IPS-20b (cell line): ENCODE measurements at regions not wholly inside any gene's neighbourhood (a gene's known extent, or its start where the extent isn't known, plus 50 kb on each side); places are given as distances from the start of the nearest gene placed in this dataset.

ENCODE experiments used
- H3K27ac ChIP-seq: one replicate; pipeline ENCODE4 v1.5.1; 2013; ENCODE audit warnings: low read length
- H3K27me3 ChIP-seq: 2 replicates; pipeline ENCODE4 v1.6.1; 2013; ENCODE audit warnings: mild to moderate bottlenecking, low read length, inconsistent platforms; ENCODE audit not compliant: insufficient read depth
- H3K36me3 ChIP-seq: 2 replicates; pipeline ENCODE4 v1.6.1; 2013; ENCODE audit warnings: low read depth, mild to moderate bottlenecking, inconsistent platforms, low read length, moderate library complexity; ENCODE audit not compliant: insufficient read depth
- H3K4me1 ChIP-seq: 2 replicates; pipeline ENCODE4 v1.6.1; 2013; ENCODE audit warnings: mild to moderate bottlenecking, control low read depth, inconsistent platforms, low read length, moderate library complexity; ENCODE audit not compliant: insufficient read depth
- H3K4me3 ChIP-seq: 2 replicates; pipeline ENCODE4 v1.5.1; 2013; ENCODE audit warnings: mild to moderate bottlenecking, low read length, inconsistent platforms
- H3K9ac ChIP-seq: 2 replicates; pipeline ENCODE4 v1.6.1; 2013; ENCODE audit warnings: low read depth, mild to moderate bottlenecking, inconsistent platforms, low read length, moderate library complexity
- H3K9me3 ChIP-seq: 2 replicates; pipeline ENCODE4 v1.6.1; 2013; ENCODE audit warnings: mild to moderate bottlenecking, low read depth, low read length, inconsistent platforms; ENCODE audit not compliant: insufficient read depth

GRCh38 chr1:87899746-87900145, 571.1 kb downstream of the LMO4 start:
- Histone ChIP-seq H3K27ac (no peak overlapping the region), H3K9me3 (no peaks in the 10 kb centered on the region), H3K27me3 (no peaks in the 10 kb centered on the region), H3K36me3 (no peaks in the 10 kb centered on the region), H3K9ac (no peak overlapping the region), H3K4me1 (no peaks in the 10 kb centered on the region; the same call in 1 of the 2 replicates), H3K4me3 (no peak overlapping the region)

GRCh38 chr1:87902830-87903229, 574.1 kb downstream of the LMO4 start:
- Histone ChIP-seq H3K4me3 (no peak overlapping the region), H3K4me1 (no peaks in the 10 kb centered on the region; the same call in 1 of the 2 replicates), H3K36me3 (no peaks in the 10 kb centered on the region), H3K9me3 (no peaks in the 10 kb centered on the region), H3K27ac (no peak overlapping the region), H3K27me3 (no peaks in the 10 kb centered on the region), H3K9ac (no peak overlapping the region)

GRCh38 chr1:87903242-87903641, 574.6 kb downstream of the LMO4 start:
- H3K9ac ChIP-seq, result no peak overlapping the region
- no peaks in the 10 kb centered on the region for H3K9me3 ChIP-seq
- no peaks in the 10 kb centered on the region for H3K27me3 ChIP-seq
- no peaks in the 10 kb centered on the region for H3K36me3 ChIP-seq
- no peak overlapping the region for H3K4me3 ChIP-seq
- no peak overlapping the region for H3K27ac ChIP-seq
- no peaks in the 10 kb centered on the region; the same call in 1 of the 2 replicates for H3K4me1 ChIP-seq

- Histone ChIP-seq H3K9me3 (no peaks in the 10 kb centered on the region), H3K36me3 (no peaks in the 10 kb centered on the region), H3K4me3 (no peak overlapping the region), H3K9ac (no peak overlapping the region), H3K27me3 (no peaks in the 10 kb centered on the region), H3K27ac (no peak overlapping the region), H3K4me1 (no peaks in the 10 kb centered on the region; the same call in 1 of the 2 replicates)
Measured at GRCh38 chr1:87904651-87905050, 576.0 kb downstream of the LMO4 start.

- Histone ChIP-seq H3K36me3 (no peaks in the 10 kb centered on the region), H3K4me3 (no peak overlapping the region), H3K4me1 (no peaks in the 10 kb centered on the region; the same call in 1 of the 2 replicates), H3K27ac (no peak overlapping the region), H3K27me3 (no peaks in the 10 kb centered on the region), H3K9ac (no peak overlapping the region), H3K9me3 (no peaks in the 10 kb centered on the region)
Measured at GRCh38 chr1:87905651-87906050, 577.0 kb downstream of the LMO4 start.

- Histone ChIP-seq H3K4me1 (no peaks in the 10 kb centered on the region; the same call in 1 of the 2 replicates), H3K9me3 (no peaks in the 10 kb centered on the region), H3K4me3 (no peak overlapping the region), H3K27me3 (no peaks in the 10 kb centered on the region), H3K27ac (no peak overlapping the region), H3K9ac (no peak overlapping the region), H3K36me3 (no peaks in the 10 kb centered on the region)
Measured at GRCh38 chr1:87906078-87906477, 577.4 kb downstream of the LMO4 start.

- no peak overlapping the region for H3K4me3 ChIP-seq
- no peaks in the 10 kb centered on the region for H3K4me1 ChIP-seq
- no peaks in the 10 kb centered on the region for H3K27me3 ChIP-seq
- H3K9ac ChIP-seq, result no peak overlapping the region
- no peaks in the 10 kb centered on the region for H3K9me3 ChIP-seq
- H3K36me3 ChIP-seq, result no peaks in the 10 kb centered on the region
- H3K27ac ChIP-seq, result no peak overlapping the region
Measured at GRCh38 chr1:87913361-87913760, 584.7 kb downstream of the LMO4 start.

- H3K9ac ChIP-seq, result no peak overlapping the region
- no peak overlapping the region for H3K4me3 ChIP-seq
- no peaks in the 10 kb centered on the region for H3K9me3 ChIP-seq
- H3K4me1 ChIP-seq, result no peaks in the 10 kb centered on the region
- H3K36me3 ChIP-seq, result no peaks in the 10 kb centered on the region
- H3K27me3 ChIP-seq, result no peaks in the 10 kb centered on the region
- no peak overlapping the region for H3K27ac ChIP-seq
Measured at GRCh38 chr1:87914396-87914795, 585.7 kb downstream of the LMO4 start.

GRCh38 chr1:87915771-87916170, 587.1 kb downstream of the LMO4 start:
- H3K27me3 ChIP-seq, result no peaks in the 10 kb centered on the region
- H3K9me3 ChIP-seq, result no peaks in the 10 kb centered on the region
- no peak overlapping the region for H3K9ac ChIP-seq
- no peak overlapping the region for H3K27ac ChIP-seq
- H3K36me3 ChIP-seq, result no peaks in the 10 kb centered on the region
- H3K4me1 ChIP-seq, result no peaks in the 10 kb centered on the region
- H3K4me3 ChIP-seq, result no peak overlapping the region

GRCh38 chr1:87916965-87917364, 588.3 kb downstream of the LMO4 start:
- Histone ChIP-seq H3K4me1 (no peaks in the 10 kb centered on the region), H3K36me3 (no peaks in the 10 kb centered on the region), H3K27me3 (no peaks in the 10 kb centered on the region), H3K9me3 (no peaks in the 10 kb centered on the region), H3K4me3 (no peak overlapping the region), H3K27ac (no peak overlapping the region), H3K9ac (no peak overlapping the region)

GRCh38 chr1:87918398-87918797, 589.7 kb downstream of the LMO4 start:
- H3K36me3 ChIP-seq, result no peaks in the 10 kb centered on the region
- no peaks in the 10 kb centered on the region for H3K27me3 ChIP-seq
- H3K4me1 ChIP-seq, result no peaks in the 10 kb centered on the region
- H3K4me3 ChIP-seq, result no peak overlapping the region
- H3K27ac ChIP-seq, result no peak overlapping the region
- no peak overlapping the region for H3K9ac ChIP-seq
- H3K9me3 ChIP-seq, result no peaks in the 10 kb centered on the region

- no peaks in the 10 kb centered on the region for H3K36me3 ChIP-seq
- no peaks in the 10 kb centered on the region for H3K27me3 ChIP-seq
- no peak overlapping the region for H3K4me3 ChIP-seq
- no peaks in the 10 kb centered on the region for H3K9me3 ChIP-seq
- no peak overlapping the region for H3K27ac ChIP-seq
- no peaks in the 10 kb centered on the region for H3K4me1 ChIP-seq
- no peak overlapping the region for H3K9ac ChIP-seq
Measured at GRCh38 chr1:87922885-87923284, 594.2 kb downstream of the LMO4 start.
